Activated T-helper 1 cell treated with anti-CD3 and anti-CD28 coated beads, Interleukin-2, amount 50 U/mL, for 16 hours (primary cell): ENCODE measurements at regions not wholly inside any gene's neighbourhood (a gene's known extent, or its start where the extent isn't known, plus 50 kb on each side); places are given as distances from the start of the nearest gene placed in this dataset.

Experiments used
- DNase-seq, 2 donors: peaks; one replicate each; pipeline ENCODE4 v3.0.0-alpha.2; 2020; ENCODE audit warnings: low read depth in 1 of 2, low spot score in 1 of 2

- no peak for DNase-seq
Measured at GRCh38 chr2:174669336-174669735, 71.7 kb upstream of the WIPF1 start.

GRCh38 chr2:174668075-174668474 is 70.5 kb upstream of the WIPF1 start:
- DNase-seq: no peak

GRCh38 chr2:174667250-174667860 is 69.8 kb upstream of the WIPF1 start:
- no peak for DNase-seq

GRCh38 chr2:174666845-174667244 is 69.2 kb upstream of the WIPF1 start:
- no peak for DNase-seq

- no peak for DNase-seq
Measured at GRCh38 chr2:174666312-174666711, 68.7 kb upstream of the WIPF1 start.

GRCh38 chr2:174664084-174664759 is 66.6 kb upstream of the WIPF1 start:
- no peak for DNase-seq

- DNase-seq: no peak
Measured at GRCh38 chr2:174663550-174663949, 65.9 kb upstream of the WIPF1 start.

GRCh38 chr2:174662859-174663258 is 65.3 kb upstream of the WIPF1 start:
- DNase-seq: no peak

GRCh38 chr2:174662459-174662858 is 64.9 kb upstream of the WIPF1 start:
- no peak for DNase-seq

GRCh38 chr2:174660984-174661675 is 63.5 kb upstream of the WIPF1 start:
- no peak for DNase-seq

GRCh38 chr2:174659069-174659900 is 61.7 kb upstream of the WIPF1 start:
- DNase-seq: no peak

GRCh38 chr2:174656676-174657176 is 59.1 kb upstream of the WIPF1 start:
- DNase-seq: no peak

GRCh38 chr2:174656035-174656434 is 58.4 kb upstream of the WIPF1 start:
- no peak for DNase-seq

- DNase-seq: no peak
Measured at GRCh38 chr2:174654419-174654941, 56.9 kb upstream of the WIPF1 start.

GRCh38 chr2:174648896-174649295 is 51.3 kb upstream of the WIPF1 start:
- DNase-seq: no peak
